NCI-H524 (cell line): ENCODE measurements at regions not wholly inside any gene's neighbourhood (a gene's known extent, or its start where the extent isn't known, plus 50 kb on each side); places are given as distances from the start of the nearest gene placed in this dataset.

Experiments
- DNase-seq, 2 experiments: peaks; one replicate each; lab custom pipeline; 2025; lab: John Stamatoyannopoulos, UW

GRCh38 chr18:24937639-24938275 is 414.2 kb downstream of the ZNF521 start:
- DNase-seq: no peak

- no peak for DNase-seq
Measured at GRCh38 chr18:24940416-24940815, 411.6 kb downstream of the ZNF521 start.

- DNase-seq: no peak
Measured at GRCh38 chr18:24941174-24941951, 410.6 kb downstream of the ZNF521 start.

GRCh38 chr18:24942144-24942543 is 409.8 kb downstream of the ZNF521 start:
- no peak for DNase-seq

- DNase-seq: no peak
Measured at GRCh38 chr18:24947521-24948305, 404.3 kb downstream of the ZNF521 start.

- no peak for DNase-seq
Measured at GRCh38 chr18:24949908-24950307, 402.1 kb downstream of the ZNF521 start.

GRCh38 chr18:24954341-24954740 is 397.6 kb downstream of the ZNF521 start:
- DNase-seq: no peak

- DNase-seq: no peak
Measured at GRCh38 chr18:24958001-24958400, 394.0 kb downstream of the ZNF521 start.

GRCh38 chr18:24959051-24959476 is 392.9 kb downstream of the ZNF521 start:
- no peak for DNase-seq

- no peak for DNase-seq
Measured at GRCh38 chr18:24964216-24964615, 387.8 kb downstream of the ZNF521 start.

GRCh38 chr18:24968238-24968775 is 383.7 kb downstream of the ZNF521 start:
- no peak for DNase-seq

- no peak for DNase-seq
Measured at GRCh38 chr18:24972577-24972976, 379.4 kb downstream of the ZNF521 start.

GRCh38 chr18:24974431-24974830 is 377.5 kb downstream of the ZNF521 start:
- DNase-seq: no peak

- DNase-seq: no peak
Measured at GRCh38 chr18:24975496-24976372, 376.2 kb downstream of the ZNF521 start.

GRCh38 chr18:24976502-24976901 is 375.5 kb downstream of the ZNF521 start:
- no peak for DNase-seq

- DNase-seq: no peak
Measured at GRCh38 chr18:24979235-24979634, 372.7 kb downstream of the ZNF521 start.

- DNase-seq: no peak
Measured at GRCh38 chr18:24982831-24983230, 369.1 kb downstream of the ZNF521 start.

- no peak for DNase-seq
Measured at GRCh38 chr18:24983566-24984139, 368.3 kb downstream of the ZNF521 start.

- DNase-seq: no peak
Measured at GRCh38 chr18:24985586-24985985, 366.4 kb downstream of the ZNF521 start.

- no peak for DNase-seq
Measured at GRCh38 chr18:24986666-24987302, 365.2 kb downstream of the ZNF521 start.
